Tibial nerve (tissue), 3 donors: ENCODE measurements at regions not wholly inside any gene's neighbourhood (a gene's known extent, or its start where the extent isn't known, plus 50 kb on each side); places are given as distances from the start of the nearest gene placed in this dataset.

Source experiments
- POLR2A ChIP-seq, 2 donors: fragments of 450-650 bp; IDR thresholded peaks; one replicate each; pipeline ENCODE4 v1.6.1; 2017; ENCODE audit warnings: antibody characterized with exemption in 2 of 2, mild to moderate bottlenecking in 2 of 2, moderate library complexity in 2 of 2
- TF ChIP-seq, protein P1 (sequence below), 5 experiments: fragments of 200-600 bp in 3 of 5; fragments of 450-650 bp in 2 of 5; sonication (generic) in 3 of 5; IDR thresholded peaks; one replicate each; pipeline ENCODE4 v1.5.1; 2016 to 2019; ENCODE audit warnings: antibody characterized with exemption in 5 of 5, mild to moderate bottlenecking in 3 of 5, moderate library complexity in 2 of 5

DNA sequence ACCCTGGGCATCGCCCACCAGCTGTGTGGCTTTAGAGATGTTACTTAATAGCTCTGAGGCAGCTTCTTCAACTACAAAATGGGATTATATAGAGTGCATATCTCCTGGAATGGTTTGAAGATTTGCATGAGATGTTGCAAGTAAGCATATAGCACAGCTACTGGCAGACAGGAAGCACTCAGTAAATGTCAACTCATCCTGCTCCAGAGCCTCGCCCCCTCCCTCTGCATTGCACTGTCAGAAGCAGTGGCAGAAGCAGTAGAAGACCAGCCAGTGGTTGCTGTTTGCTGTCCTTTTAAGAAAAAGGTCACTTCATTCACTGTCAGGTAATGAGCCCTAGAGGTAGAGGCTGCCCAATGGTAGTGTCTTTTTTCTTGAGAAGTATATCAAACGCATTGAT, 180.0 kb upstream of the GHITM start:
- TF ChIP-seq, protein P1, sequence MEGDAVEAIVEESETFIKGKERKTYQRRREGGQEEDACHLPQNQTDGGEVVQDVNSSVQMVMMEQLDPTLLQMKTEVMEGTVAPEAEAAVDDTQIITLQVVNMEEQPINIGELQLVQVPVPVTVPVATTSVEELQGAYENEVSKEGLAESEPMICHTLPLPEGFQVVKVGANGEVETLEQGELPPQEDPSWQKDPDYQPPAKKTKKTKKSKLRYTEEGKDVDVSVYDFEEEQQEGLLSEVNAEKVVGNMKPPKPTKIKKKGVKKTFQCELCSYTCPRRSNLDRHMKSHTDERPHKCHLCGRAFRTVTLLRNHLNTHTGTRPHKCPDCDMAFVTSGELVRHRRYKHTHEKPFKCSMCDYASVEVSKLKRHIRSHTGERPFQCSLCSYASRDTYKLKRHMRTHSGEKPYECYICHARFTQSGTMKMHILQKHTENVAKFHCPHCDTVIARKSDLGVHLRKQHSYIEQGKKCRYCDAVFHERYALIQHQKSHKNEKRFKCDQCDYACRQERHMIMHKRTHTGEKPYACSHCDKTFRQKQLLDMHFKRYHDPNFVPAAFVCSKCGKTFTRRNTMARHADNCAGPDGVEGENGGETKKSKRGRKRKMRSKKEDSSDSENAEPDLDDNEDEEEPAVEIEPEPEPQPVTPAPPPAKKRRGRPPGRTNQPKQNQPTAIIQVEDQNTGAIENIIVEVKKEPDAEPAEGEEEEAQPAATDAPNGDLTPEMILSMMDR (IDR thresholded peaks at IDR 0.05), result no peak
- no peak for TF ChIP-seq POLR2A (IDR thresholded peaks at IDR 0.05)
